ENCODE measurements at regions not wholly inside any gene's neighbourhood (a gene's known extent, or its start where the extent isn't known, plus 50 kb on each side); places are given as distances from the start of the nearest gene placed in this dataset.
"Not testable (repeated sequence)": the region's sequence is repeated elsewhere in the genome, so short reads cannot be mapped to it uniquely, and the experiment has no call there.

- DNase-seq (ENCODE audit: low spot score) = no peak
These were observed 92.9 kb upstream of the TSPAN2 start for GRCh38 chr1:115182012-115182715.

DNA sequence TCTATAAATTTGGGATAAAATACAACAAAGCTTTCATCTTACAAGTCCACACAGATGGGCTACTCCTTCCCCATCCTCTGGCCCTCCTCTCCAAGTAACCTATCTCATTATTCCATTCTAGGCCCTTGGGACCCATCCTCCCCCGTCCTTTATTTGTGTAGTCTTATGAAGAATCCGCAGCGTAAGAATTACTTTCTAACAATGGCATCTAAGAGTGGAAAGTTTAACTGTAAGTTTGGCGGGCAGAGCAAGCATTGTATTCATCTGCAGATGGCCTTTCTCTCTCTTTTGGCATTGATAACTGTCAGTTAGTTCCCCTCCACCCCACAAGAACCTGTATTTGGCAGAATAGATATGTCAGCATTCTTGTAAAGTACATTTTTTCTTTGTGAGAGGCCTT is 91.9 kb upstream of the TSPAN2 start:
- DNase-seq (ENCODE audit: low spot score) = no peak

GRCh38 chr1:115179397-115180079 is 90.2 kb upstream of the TSPAN2 start:
- DNase-seq (ENCODE audit: low spot score) = peak; percentile 62

GRCh38 chr1:115176189-115176588 is 86.9 kb upstream of the TSPAN2 start:
- DNase-seq (ENCODE audit: low spot score) = no peak

DNA sequence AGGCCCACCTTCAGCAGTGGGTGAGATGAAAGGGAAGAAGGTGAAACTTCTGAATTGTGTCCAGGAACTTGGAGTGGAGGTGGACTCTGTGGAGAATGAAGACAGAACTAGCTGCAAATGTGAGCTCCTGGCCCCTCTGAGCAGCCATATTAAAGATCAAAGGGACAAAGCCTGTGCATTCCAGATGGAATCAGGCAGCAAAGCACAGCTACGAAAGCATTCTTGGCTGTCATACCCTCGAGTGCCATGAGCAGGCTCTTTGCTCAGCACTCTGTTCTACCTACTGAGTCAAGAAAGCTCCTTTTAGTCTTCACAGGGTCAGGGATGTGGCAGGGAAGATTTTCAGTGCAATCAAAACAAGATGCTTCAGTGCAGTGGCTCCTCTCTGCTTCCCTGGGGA is 86.3 kb upstream of the TSPAN2 start:
- DNase-seq (ENCODE audit: low spot score) = no peak

DNA sequence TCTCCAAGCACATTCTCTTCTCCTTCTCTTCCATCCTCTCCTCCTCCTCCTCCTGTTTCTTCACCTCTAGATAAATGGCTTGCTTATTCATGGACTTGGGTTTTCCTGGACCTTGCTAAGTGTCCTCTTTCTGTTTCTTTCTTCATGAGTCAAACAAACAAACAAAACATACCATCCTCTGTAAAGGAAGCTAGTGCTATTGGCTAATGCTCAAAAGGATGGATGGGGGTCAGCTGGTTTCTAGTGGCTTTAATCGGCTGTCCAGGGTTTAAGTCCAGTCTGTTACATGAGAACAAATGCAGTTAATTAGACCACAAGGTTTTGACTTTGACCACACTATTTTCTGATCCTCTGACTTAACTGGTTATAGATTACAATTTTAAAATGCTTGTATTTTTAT is 83.8 kb upstream of the TSPAN2 start:
- no peak for DNase-seq (ENCODE audit: low spot score)

- DNase-seq (ENCODE audit: low spot score) = no peak
These were observed 83.0 kb upstream of the TSPAN2 start for GRCh38 chr1:115172270-115172669.

- DNase-seq (ENCODE audit: low spot score) = no peak
These were observed 81.7 kb upstream of the TSPAN2 start for GRCh38 chr1:115170961-115171392.

- no peak for DNase-seq (ENCODE audit: low spot score)
These were observed 81.1 kb upstream of the TSPAN2 start for GRCh38 chr1:115170377-115170776.

DNA sequence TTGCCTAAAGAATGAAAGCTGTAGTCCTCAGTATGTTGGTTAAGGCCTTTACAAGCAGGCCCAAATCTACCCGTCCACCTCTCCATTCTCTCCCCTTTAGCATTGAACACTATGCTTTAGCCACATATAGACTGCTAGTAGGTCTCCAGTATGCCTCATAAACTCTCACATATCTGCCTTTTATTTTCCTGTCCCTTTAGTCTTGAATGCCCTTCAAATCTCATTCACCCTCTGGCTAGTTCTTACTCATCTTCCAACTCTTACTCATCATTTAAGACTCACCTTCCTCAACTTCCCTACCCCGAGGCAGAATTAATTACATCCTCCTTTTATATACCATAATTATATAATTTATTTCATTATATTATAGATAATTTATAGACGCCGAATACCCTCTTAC is 78.7 kb upstream of the TSPAN2 start:
- DNase-seq (ENCODE audit: low spot score) = no peak

DNA sequence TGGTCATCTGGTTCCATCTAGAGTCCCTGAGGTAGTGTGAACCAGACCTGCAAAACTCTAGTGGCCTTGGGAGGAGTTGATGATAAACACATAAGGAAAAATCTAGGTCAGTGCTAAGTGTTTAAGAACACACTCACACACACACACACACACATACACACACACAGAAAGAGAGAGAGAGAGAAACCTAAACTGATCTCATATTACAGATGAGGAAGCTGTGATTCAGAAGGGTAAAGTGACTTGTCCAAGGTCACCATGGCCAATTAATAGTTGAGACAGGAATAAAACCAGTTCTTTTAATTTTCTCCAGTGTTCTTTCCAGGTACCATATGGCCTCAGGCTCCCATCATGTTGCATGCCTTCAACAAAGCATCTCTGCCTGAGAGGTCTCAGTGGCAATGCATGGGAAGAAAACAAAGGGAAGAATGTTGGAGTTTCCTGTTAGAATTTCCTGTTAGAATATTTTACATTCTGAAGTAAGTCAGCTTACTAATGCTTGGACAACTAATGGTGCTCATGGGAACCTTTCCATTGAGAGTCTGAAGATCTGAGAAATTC is 77.3 kb upstream of the TSPAN2 start:
- DNase-seq (ENCODE audit: low spot score) = no peak

DNA sequence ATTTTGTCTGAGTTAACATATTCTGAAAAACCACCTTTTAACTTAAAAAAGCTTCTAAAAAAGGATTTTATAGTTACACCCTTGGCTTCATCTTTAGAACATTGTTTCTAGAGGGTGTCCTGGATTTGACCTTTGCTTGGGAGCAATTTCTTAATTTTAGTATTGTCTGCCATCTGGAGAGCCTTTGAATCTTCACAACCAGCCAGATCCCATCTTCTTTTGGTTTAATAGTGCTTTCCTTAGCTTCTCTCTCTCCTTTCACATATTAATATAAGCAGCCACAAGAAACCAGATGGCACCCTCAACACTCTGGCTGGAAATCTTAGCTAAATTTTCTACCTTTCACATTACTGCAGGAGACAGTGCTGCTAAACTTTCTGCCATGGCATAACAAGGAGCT is 76.5 kb upstream of the TSPAN2 start:
- no peak for DNase-seq (ENCODE audit: low spot score)

DNA sequence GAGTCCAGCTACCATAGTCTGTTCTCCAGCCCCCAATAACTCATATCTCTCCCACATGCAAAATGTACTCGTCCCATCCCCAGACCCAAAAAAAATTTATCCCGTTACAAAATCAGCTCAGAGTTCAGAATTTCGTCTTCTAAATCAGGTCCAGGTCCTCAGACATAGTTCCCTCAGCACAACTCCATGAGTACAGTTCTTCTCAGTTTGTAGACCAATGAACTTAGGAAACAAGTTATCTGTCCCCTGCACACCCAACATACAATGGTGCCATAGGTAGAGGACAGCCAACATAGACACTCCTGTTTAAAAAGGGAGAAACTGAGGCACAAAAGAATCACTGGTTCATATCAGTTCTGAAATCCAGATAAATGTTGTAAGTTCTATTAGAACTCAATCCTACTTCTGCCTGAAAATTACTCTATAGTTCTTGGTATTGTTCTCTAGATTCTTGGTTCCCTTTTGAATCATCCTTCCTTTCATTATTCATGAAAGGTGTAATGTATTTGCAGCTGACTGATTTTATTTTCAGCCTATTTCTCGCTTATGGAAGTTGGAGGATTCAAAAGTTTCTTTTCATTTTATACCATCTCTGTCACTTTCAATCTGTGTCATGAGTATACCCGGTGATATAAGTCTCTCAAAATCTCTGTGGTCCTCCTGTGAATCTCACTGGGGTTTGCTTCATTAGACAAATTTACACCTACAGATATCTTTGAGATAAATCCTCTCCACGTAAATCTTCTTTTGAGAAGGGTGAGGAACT is 75.8 kb upstream of the TSPAN2 start:
- no peak for DNase-seq (ENCODE audit: low spot score)

DNA sequence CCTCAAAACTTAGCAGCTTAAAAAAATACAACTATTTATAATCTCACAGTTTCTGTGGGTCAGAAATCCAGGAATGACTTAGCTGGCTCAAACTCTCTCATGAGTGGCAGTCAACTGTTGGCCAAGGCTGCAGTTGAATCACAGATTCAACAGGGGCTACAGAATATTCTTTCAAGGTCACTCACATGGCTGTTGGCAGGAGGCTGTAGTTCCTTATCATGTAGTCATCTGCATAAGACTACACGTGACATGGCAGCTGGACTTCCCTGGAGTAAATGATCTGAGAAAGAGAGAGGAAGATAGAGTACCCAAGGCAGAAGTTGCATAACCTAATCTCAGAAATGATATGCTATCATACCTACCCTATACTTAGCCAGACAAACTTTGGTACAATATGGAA is 75.2 kb upstream of the TSPAN2 start:
- DNase-seq (ENCODE audit: low spot score) = no peak

DNA sequence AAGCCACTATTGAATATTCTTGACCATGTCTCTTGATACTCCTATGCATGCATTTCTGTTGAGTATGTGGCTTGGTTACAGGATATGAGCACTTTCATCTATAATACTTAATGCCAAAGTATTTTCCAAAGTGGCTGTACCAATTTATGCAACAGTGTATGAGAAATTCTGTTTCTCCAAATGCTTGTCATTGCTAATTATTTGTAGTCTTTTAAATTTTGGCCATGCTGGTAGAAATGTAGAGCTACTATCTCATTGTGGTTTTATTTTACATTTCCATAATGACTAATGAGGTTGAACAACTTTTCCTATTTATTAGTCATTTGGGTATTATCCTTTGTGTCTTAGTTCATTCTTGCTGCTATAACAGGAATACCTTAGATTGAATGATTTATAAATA is 71.4 kb upstream of the TSPAN2 start:
- no peak for DNase-seq (ENCODE audit: low spot score)

DNA sequence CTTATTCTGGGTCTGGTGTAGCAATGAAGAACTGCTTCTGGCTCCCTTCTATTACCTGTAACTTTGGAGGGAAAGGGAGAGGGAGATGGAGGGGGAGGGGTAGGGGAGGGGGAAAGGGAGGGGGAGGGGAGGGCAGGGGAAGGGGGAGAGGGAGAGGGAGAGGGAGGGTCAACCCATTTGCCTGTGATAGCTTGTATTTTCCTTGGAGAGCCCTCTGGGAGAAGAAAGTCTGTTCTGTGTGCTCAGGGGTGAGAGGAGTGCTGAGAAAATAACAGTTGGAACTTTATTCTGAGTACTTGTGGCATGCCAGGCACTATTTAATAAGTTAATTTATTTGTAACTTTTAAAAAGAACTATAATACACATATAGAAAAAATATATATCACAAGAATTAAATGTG is 70.7 kb upstream of the TSPAN2 start:
- DNase-seq (ENCODE audit: low spot score) = no peak

DNA sequence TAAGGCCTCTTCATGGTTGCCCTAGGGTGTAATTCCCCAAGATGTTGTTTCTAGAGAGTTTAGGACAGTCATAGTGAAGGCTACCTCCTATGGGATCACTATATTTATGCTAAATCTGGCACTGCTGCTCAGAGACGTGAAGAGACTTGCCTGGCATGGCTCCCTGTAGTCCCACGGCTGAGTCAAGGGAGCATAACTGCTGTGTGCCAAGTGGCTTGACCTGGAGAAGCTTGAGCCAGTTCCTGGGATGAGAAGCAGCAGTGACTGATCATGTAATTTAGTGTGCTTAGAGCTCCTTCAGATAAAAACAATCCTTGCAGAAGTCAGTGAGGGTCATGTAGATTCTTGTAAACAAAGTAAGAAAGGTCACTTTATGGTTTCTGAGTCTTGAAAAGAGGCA is 68.9 kb upstream of the TSPAN2 start:
- no peak for DNase-seq (ENCODE audit: low spot score)

GRCh38 chr1:115156826-115157468 is 67.6 kb upstream of the TSPAN2 start:
- no peak for DNase-seq (ENCODE audit: low spot score)

DNA sequence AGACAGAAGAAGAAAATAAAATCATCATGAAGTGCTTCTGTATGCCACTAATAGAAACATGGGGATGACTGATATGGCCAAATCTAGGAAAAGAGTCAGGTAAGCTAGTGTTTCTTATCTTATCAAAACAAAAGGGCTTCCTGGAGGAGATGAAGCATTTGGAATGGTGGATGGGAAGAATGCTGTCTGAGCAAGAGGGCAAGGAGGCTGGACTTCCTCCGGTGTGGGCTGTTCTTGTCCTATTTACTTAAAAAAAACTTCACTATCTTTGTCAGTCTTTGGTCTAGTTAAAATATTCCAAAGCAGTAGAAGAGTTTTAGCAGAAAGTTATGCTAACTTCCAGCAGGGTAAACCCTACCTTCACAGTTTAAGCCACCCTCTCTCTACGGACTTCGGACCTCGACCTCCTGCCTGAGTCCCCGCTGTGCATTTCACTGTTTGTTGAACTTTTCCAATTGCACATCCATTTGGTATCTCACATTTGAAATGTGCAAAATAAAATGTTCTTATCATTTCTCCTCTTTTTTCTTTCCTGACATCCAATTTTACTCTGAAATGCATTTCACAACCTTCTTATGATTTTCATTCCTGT is 64.8 kb upstream of the TSPAN2 start:
- DNase-seq (ENCODE audit: low spot score) = no peak

- DNase-seq (ENCODE audit: low spot score) = not testable (repeated sequence)
These were observed 58.6 kb upstream of the TSPAN2 start for GRCh38 chr1:115147928-115148327.

DNA sequence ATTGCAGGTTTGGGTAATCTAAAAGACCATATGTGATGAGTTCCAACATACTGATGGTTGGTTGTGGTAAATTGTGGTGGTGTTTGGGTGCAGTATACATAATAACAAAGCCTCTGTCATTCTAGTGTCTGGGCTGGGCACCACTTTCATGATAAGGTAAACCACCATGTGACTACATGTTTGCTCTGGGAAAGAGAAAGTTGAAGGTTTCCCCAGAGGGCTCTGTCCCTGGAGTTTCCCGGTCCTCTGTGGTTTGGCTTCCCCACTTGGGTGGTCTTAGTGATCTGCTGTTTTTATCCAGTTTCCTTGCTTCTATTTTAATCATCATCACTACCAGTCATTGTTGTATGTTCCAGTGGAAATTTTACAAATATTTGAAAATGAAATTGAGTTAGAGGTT is 55.9 kb upstream of the TSPAN2 start:
- DNase-seq (ENCODE audit: low spot score) = no peak

GRCh38 chr1:115144176-115144575 is 54.9 kb upstream of the TSPAN2 start:
- DNase-seq (ENCODE audit: low spot score) = no peak
